ENCODE measurements at regions not wholly inside any gene's neighbourhood (a gene's known extent, or its start where the extent isn't known, plus 50 kb on each side); places are given as distances from the start of the nearest gene placed in this dataset.

DNA sequence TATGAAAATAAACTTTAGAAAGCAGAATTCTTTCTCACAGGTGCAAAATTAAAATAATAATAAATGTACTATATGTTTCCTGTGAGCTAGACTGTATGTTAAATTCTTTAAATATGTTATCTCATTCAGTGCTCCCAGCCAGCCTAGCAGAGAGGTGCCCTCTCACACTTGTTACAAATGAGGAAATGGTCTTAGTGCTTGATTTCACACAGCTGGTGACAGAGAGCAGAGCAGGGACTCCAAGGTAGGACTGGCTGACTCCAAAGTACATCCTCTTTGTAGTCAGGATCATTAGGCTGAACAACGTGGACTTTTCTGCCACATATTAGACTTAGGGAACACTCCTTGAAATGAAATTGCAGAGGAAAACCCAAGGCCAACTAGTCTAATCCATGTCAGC, 72.0 kb upstream of the HHIP start:
- TF ChIP-seq, protein P1, sequence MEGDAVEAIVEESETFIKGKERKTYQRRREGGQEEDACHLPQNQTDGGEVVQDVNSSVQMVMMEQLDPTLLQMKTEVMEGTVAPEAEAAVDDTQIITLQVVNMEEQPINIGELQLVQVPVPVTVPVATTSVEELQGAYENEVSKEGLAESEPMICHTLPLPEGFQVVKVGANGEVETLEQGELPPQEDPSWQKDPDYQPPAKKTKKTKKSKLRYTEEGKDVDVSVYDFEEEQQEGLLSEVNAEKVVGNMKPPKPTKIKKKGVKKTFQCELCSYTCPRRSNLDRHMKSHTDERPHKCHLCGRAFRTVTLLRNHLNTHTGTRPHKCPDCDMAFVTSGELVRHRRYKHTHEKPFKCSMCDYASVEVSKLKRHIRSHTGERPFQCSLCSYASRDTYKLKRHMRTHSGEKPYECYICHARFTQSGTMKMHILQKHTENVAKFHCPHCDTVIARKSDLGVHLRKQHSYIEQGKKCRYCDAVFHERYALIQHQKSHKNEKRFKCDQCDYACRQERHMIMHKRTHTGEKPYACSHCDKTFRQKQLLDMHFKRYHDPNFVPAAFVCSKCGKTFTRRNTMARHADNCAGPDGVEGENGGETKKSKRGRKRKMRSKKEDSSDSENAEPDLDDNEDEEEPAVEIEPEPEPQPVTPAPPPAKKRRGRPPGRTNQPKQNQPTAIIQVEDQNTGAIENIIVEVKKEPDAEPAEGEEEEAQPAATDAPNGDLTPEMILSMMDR (IDR thresholded peaks at IDR 0.05), result no peak
- TF ChIP-seq EP300 (IDR thresholded peaks at IDR 0.05) (no peak), POLR2A (IDR thresholded peaks at IDR 0.05) (no peak)
